ENCODE measurements at regions not wholly inside any gene's neighbourhood (a gene's known extent, or its start where the extent isn't known, plus 50 kb on each side); places are given as distances from the start of the nearest gene placed in this dataset.

DNA sequence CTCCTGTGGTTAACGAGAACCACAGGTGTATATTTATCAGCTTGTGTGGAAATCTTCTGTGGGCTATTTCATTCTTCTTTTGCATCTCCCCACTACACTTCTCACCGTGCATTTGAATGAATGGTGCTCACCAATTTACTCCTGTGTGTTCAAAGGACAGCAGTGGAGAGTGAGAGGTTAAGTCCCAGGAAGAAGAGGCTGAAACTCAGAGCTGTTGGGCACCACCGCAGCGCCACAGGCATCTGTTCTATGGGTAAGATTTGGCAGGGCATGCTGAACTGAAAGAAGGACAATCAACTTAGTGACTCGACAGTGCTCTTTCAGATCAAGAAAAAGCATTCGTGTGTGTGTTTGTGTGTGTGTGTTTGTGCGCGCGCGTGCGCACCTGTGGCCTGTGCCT is 297.9 kb upstream of the SIX2 start:
- TF ChIP-seq, protein P1, sequence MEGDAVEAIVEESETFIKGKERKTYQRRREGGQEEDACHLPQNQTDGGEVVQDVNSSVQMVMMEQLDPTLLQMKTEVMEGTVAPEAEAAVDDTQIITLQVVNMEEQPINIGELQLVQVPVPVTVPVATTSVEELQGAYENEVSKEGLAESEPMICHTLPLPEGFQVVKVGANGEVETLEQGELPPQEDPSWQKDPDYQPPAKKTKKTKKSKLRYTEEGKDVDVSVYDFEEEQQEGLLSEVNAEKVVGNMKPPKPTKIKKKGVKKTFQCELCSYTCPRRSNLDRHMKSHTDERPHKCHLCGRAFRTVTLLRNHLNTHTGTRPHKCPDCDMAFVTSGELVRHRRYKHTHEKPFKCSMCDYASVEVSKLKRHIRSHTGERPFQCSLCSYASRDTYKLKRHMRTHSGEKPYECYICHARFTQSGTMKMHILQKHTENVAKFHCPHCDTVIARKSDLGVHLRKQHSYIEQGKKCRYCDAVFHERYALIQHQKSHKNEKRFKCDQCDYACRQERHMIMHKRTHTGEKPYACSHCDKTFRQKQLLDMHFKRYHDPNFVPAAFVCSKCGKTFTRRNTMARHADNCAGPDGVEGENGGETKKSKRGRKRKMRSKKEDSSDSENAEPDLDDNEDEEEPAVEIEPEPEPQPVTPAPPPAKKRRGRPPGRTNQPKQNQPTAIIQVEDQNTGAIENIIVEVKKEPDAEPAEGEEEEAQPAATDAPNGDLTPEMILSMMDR (IDR thresholded peaks at IDR 0.05; ENCODE audit: poor library complexity, severe bottlenecking), result no peak
- TF ChIP-seq EP300 (conservative IDR thresholded peaks at IDR 0.05; ENCODE audit: poor library complexity, severe bottlenecking), result no peak
- TF ChIP-seq EZH2 (IDR thresholded peaks at IDR 0.05; ENCODE audit: borderline replicate concordance, insufficient read depth, low read length, poor library complexity, severe bottlenecking), result no peak
- TF ChIP-seq TAF1 (IDR thresholded peaks at IDR 0.05; ENCODE audit: low read depth), result no peak
- no peak for TF ChIP-seq POLR2AphosphoS5 (IDR thresholded peaks at IDR 0.05)
- TF ChIP-seq RAD21 (conservative IDR thresholded peaks at IDR 0.05), result no peak
- TF ChIP-seq, protein P2, sequence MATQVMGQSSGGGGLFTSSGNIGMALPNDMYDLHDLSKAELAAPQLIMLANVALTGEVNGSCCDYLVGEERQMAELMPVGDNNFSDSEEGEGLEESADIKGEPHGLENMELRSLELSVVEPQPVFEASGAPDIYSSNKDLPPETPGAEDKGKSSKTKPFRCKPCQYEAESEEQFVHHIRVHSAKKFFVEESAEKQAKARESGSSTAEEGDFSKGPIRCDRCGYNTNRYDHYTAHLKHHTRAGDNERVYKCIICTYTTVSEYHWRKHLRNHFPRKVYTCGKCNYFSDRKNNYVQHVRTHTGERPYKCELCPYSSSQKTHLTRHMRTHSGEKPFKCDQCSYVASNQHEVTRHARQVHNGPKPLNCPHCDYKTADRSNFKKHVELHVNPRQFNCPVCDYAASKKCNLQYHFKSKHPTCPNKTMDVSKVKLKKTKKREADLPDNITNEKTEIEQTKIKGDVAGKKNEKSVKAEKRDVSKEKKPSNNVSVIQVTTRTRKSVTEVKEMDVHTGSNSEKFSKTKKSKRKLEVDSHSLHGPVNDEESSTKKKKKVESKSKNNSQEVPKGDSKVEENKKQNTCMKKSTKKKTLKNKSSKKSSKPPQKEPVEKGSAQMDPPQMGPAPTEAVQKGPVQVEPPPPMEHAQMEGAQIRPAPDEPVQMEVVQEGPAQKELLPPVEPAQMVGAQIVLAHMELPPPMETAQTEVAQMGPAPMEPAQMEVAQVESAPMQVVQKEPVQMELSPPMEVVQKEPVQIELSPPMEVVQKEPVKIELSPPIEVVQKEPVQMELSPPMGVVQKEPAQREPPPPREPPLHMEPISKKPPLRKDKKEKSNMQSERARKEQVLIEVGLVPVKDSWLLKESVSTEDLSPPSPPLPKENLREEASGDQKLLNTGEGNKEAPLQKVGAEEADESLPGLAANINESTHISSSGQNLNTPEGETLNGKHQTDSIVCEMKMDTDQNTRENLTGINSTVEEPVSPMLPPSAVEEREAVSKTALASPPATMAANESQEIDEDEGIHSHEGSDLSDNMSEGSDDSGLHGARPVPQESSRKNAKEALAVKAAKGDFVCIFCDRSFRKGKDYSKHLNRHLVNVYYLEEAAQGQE (IDR thresholded peaks at IDR 0.05; ENCODE audit: borderline replicate concordance), result no peak
